NB4 (cell line): ENCODE measurements at regions not wholly inside any gene's neighbourhood (a gene's known extent, or its start where the extent isn't known, plus 50 kb on each side); places are given as distances from the start of the nearest gene placed in this dataset.
A peak's percentile ranks its signal among the peaks of the same experiment; 100 is the strongest.

ENCODE experiments used
- DNase-seq: peaks from one replicate; pipeline ENCODE4 v3.0.0; 2010; ENCODE audit warnings: low read depth
- H3K4me3 ChIP-seq: one replicate; pipeline ENCODE4 v1.5.1; 2011; ENCODE audit warnings: mild to moderate bottlenecking, low read depth, low read length, moderate library complexity
- CTCF ChIP-seq: IDR thresholded peaks from one replicate; pipeline ENCODE4 v1.5.1; 2012; ENCODE audit warnings: low read depth, low read length
- MAX ChIP-seq: IDR thresholded peaks from 2 replicates; pipeline ENCODE4 v1.6.1; 2011; ENCODE audit warnings: low read depth, low read length
- MYC ChIP-seq: IDR thresholded peaks from 2 replicates; pipeline ENCODE4 v1.6.1; 2011; ENCODE audit warnings: low read depth, low read length
- POLR2A ChIP-seq: IDR thresholded peaks from 2 replicates; pipeline ENCODE4 v1.6.1; 2011; ENCODE audit warnings: mild to moderate bottlenecking; ENCODE audit not compliant: insufficient read length; ENCODE audit errors: extremely low read depth

- DNase-seq, result no peak
- no peak for TF ChIP-seq MAX
- H3K4me3 ChIP-seq, result no peak overlapping the region
Observed at GRCh38 chr6:93964321-93964720, 545.0 kb upstream of the EPHA7 start.

GRCh38 chr6:93962566-93962965 lies 543.2 kb upstream of the EPHA7 start:
- TF ChIP-seq CTCF, result no peak
- TF ChIP-seq POLR2A, result no peak
- no peak for TF ChIP-seq MAX
- no peak for TF ChIP-seq MYC
- H3K4me3 ChIP-seq, result no peak overlapping the region
- DNase-seq, result peak; percentile 46

GRCh38 chr6:93954584-93954983 lies 535.2 kb upstream of the EPHA7 start:
- TF ChIP-seq MAX, result no peak
- no peak for TF ChIP-seq CTCF
- no peak for TF ChIP-seq MYC
- TF ChIP-seq POLR2A, result no peak
- no peak for DNase-seq
- no peak overlapping the region for H3K4me3 ChIP-seq

GRCh38 chr6:93943661-93944060 lies 524.3 kb upstream of the EPHA7 start:
- no peak overlapping the region for H3K4me3 ChIP-seq
- no peak for DNase-seq
- TF ChIP-seq MAX, result no peak
- no peak for TF ChIP-seq CTCF
- no peak for TF ChIP-seq POLR2A
- TF ChIP-seq MYC, result no peak

GRCh38 chr6:93940381-93940780 lies 521.0 kb upstream of the EPHA7 start:
- TF ChIP-seq POLR2A, result no peak
- no peak for TF ChIP-seq CTCF
- TF ChIP-seq MAX, result no peak
- no peak for TF ChIP-seq MYC
- DNase-seq, result no peak
- no peak overlapping the region for H3K4me3 ChIP-seq

- TF ChIP-seq CTCF, result no peak
- no peak for DNase-seq
- no peak overlapping the region for H3K4me3 ChIP-seq
Observed at GRCh38 chr6:93932175-93932574, 512.8 kb upstream of the EPHA7 start.
